GM23338 (cell line): ENCODE measurements at regions not wholly inside any gene's neighbourhood (a gene's known extent, or its start where the extent isn't known, plus 50 kb on each side); places are given as distances from the start of the nearest gene placed in this dataset.

Experiments used
- EZH2 ChIP-seq: fragments of 200-600 bp; sonication (generic); IDR thresholded peaks from one replicate; pipeline ENCODE4 v1.8.0; 2017; ENCODE audit warnings: antibody characterized with exemption, mild to moderate bottlenecking, low read depth; ENCODE audit not compliant: unreplicated experiment
- POLR2AphosphoS5 ChIP-seq: IDR thresholded peaks from 2 replicates; pipeline ENCODE4 v1.6.1; 2016; ENCODE audit warnings: antibody characterized with exemption, low read depth
- TF ChIP-seq, protein P1 (sequence below), 2 experiments: fragments of 200-600 bp in 1 of 2; sonication (generic) in 1 of 2; conservative IDR thresholded peaks; 2 replicates each; pipeline versions ENCODE4 v1.5.1 to v1.6.1; 2016 to 2017; ENCODE audit warnings: antibody characterized with exemption in 2 of 2, low read depth in 2 of 2, mild to moderate bottlenecking in 2 of 2, moderate library complexity in 1 of 2
- TF ChIP-seq, protein P2 (sequence below): IDR thresholded peaks from 2 replicates; pipeline ENCODE4 v1.6.1; 2016; ENCODE audit warnings: antibody characterized with exemption
- TF ChIP-seq, protein P3 (sequence below): IDR thresholded peaks from one replicate; pipeline ENCODE4 v1.6.1; 2018; ENCODE audit warnings: antibody characterized with exemption; ENCODE audit not compliant: unreplicated experiment

DNA sequence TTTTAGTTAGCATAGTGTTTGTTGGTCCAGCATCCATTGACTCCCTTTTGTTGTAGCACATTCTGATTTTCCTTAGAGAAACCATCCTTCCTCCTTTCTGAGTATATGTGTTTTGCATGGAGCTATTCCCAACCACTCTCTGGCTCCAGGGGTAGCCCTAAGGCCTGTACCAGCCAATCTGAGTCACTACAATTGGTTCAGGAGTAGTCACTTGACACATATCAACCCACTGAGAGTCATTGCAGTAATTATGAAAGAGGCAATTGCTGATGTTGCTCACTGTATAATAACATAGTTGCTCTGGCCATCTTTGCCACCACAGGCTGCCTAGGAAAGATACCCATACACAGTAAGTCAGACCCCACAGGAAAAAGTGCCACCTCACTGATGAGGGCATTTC, 71.2 kb upstream of the GRID2 start:
- TF ChIP-seq, protein P1, sequence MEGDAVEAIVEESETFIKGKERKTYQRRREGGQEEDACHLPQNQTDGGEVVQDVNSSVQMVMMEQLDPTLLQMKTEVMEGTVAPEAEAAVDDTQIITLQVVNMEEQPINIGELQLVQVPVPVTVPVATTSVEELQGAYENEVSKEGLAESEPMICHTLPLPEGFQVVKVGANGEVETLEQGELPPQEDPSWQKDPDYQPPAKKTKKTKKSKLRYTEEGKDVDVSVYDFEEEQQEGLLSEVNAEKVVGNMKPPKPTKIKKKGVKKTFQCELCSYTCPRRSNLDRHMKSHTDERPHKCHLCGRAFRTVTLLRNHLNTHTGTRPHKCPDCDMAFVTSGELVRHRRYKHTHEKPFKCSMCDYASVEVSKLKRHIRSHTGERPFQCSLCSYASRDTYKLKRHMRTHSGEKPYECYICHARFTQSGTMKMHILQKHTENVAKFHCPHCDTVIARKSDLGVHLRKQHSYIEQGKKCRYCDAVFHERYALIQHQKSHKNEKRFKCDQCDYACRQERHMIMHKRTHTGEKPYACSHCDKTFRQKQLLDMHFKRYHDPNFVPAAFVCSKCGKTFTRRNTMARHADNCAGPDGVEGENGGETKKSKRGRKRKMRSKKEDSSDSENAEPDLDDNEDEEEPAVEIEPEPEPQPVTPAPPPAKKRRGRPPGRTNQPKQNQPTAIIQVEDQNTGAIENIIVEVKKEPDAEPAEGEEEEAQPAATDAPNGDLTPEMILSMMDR (conservative IDR thresholded peaks at IDR 0.05; ENCODE audit: low read depth in 2 of 2) = no peak
- TF ChIP-seq, protein P2, sequence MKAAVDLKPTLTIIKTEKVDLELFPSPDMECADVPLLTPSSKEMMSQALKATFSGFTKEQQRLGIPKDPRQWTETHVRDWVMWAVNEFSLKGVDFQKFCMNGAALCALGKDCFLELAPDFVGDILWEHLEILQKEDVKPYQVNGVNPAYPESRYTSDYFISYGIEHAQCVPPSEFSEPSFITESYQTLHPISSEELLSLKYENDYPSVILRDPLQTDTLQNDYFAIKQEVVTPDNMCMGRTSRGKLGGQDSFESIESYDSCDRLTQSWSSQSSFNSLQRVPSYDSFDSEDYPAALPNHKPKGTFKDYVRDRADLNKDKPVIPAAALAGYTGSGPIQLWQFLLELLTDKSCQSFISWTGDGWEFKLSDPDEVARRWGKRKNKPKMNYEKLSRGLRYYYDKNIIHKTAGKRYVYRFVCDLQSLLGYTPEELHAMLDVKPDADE = no peak
- TF ChIP-seq POLR2AphosphoS5 = no peak
- TF ChIP-seq EZH2 = no peak
- TF ChIP-seq, protein P3, sequence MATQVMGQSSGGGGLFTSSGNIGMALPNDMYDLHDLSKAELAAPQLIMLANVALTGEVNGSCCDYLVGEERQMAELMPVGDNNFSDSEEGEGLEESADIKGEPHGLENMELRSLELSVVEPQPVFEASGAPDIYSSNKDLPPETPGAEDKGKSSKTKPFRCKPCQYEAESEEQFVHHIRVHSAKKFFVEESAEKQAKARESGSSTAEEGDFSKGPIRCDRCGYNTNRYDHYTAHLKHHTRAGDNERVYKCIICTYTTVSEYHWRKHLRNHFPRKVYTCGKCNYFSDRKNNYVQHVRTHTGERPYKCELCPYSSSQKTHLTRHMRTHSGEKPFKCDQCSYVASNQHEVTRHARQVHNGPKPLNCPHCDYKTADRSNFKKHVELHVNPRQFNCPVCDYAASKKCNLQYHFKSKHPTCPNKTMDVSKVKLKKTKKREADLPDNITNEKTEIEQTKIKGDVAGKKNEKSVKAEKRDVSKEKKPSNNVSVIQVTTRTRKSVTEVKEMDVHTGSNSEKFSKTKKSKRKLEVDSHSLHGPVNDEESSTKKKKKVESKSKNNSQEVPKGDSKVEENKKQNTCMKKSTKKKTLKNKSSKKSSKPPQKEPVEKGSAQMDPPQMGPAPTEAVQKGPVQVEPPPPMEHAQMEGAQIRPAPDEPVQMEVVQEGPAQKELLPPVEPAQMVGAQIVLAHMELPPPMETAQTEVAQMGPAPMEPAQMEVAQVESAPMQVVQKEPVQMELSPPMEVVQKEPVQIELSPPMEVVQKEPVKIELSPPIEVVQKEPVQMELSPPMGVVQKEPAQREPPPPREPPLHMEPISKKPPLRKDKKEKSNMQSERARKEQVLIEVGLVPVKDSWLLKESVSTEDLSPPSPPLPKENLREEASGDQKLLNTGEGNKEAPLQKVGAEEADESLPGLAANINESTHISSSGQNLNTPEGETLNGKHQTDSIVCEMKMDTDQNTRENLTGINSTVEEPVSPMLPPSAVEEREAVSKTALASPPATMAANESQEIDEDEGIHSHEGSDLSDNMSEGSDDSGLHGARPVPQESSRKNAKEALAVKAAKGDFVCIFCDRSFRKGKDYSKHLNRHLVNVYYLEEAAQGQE = no peak
